GM12872 (cell line): ENCODE measurements at regions not wholly inside any gene's neighbourhood (a gene's known extent, or its start where the extent isn't known, plus 50 kb on each side); places are given as distances from the start of the nearest gene placed in this dataset.

Experiments used
- TF ChIP-seq, protein P1 (sequence below): IDR thresholded peaks from 3 replicates; pipeline ENCODE4 v1.5.1; 2011; ENCODE audit warnings: low read depth, mild to moderate bottlenecking, low read length, moderate library complexity; ENCODE audit not compliant: insufficient read depth

- TF ChIP-seq, protein P1, sequence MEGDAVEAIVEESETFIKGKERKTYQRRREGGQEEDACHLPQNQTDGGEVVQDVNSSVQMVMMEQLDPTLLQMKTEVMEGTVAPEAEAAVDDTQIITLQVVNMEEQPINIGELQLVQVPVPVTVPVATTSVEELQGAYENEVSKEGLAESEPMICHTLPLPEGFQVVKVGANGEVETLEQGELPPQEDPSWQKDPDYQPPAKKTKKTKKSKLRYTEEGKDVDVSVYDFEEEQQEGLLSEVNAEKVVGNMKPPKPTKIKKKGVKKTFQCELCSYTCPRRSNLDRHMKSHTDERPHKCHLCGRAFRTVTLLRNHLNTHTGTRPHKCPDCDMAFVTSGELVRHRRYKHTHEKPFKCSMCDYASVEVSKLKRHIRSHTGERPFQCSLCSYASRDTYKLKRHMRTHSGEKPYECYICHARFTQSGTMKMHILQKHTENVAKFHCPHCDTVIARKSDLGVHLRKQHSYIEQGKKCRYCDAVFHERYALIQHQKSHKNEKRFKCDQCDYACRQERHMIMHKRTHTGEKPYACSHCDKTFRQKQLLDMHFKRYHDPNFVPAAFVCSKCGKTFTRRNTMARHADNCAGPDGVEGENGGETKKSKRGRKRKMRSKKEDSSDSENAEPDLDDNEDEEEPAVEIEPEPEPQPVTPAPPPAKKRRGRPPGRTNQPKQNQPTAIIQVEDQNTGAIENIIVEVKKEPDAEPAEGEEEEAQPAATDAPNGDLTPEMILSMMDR = no peak
Measured at GRCh38 chr2:2574401-2575180, 243.5 kb upstream of the MYT1L start.

DNA sequence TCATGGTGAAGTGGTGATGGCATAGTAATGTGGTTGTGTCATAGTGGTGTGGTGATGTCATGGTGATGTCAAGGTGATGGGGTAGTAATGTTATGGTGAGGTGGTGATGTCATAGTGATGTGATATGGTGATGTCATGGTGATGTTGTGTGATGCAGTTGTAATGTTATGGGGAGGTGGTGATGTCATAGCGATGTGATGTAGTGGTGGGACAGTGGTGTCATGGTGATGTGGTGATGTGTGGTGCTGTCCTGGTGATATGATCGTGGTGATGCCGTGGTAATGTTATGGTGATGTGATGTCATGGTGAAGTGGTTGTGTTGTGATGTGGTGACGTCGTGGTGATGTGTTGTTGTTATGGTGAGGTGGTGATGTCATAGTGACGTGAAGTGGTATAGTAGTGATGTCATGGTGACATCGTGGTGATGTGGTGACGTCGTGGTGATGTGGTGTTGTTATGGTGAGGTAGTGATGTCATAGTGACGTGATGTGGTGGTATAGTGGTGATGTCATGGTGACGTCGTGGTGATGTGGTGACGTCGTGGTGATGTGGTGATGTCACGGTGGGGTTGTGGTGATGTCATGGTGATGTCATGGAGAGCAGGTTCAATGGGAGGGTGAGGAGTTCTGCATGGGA is 242.7 kb upstream of the MYT1L start:
- TF ChIP-seq, protein P1 = no peak

DNA sequence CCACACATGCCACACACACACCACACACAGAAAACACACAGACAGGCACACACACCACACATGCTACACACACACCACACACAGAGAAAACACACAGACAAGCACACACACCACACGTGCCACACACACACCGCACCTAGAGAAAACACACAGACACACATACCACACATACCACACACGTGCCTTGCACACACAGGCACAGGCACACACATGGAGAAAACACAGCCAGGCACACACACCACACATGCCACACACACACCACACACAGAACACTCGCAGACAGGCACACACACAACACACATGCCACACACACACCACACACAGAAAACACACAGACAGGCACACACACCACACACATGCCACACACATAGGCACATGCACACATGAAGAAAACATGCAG is 242.1 kb upstream of the MYT1L start:
- TF ChIP-seq, protein P1 = no peak

DNA sequence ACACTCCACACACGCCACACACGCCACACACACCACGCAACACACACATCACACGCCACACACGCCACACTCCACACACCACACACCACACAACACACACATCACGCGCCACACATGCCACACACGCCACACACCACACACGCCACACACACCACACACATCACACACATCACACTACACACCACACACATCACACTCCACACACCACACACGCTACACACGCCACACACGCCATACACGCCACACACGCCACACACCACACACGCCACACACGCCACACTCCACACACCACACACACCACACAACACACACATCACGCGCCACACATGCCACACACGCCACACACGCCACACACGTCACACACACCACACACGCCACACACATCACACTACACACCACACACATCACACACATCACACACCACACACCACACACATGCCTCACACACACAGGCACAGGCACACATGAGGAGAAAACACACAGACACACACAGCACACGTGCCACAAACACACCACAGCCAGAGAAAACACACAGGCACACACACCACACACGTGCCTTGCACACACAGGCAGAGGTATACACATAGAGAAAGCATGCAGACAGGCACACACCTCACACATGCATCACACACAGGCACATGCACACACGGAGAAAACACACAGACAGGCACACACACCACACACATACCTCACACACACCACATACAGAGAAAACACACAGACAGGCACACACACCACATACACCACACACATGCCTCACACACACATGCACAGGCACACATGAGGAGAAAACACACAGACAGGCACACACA is 241.5 kb upstream of the MYT1L start:
- TF ChIP-seq, protein P1 = no peak

GRCh38 chr2:2571301-2572150 is 240.5 kb upstream of the MYT1L start:
- TF ChIP-seq, protein P1 = no peak

DNA sequence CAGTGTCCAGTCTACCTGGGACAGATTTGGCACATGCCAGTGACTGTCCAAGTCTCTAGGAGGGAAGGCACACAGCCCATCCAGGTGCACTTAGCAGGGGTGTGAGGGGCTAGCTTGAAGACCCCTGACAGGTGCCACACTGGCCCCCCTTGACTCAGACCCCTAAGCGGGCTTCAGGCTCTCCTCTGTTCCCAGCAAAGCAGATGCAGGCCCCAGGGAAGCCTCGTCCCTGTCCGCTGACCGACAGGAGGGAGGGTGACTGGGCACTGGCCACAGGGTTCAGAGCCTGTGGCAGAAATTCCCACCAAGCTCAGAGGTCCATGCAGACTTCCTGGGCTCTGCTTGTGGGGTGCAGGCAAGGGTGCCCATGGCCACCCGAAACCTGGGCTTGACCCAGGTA is 239.8 kb upstream of the MYT1L start:
- TF ChIP-seq, protein P1 = no peak
